GM21360 (cell line): ENCODE measurements at regions not wholly inside any gene's neighbourhood (a gene's known extent, or its start where the extent isn't known, plus 50 kb on each side); places are given as distances from the start of the nearest gene placed in this dataset.
"Not testable (repeated sequence)": the region's sequence is repeated elsewhere in the genome, so short reads cannot be mapped to it uniquely, and the experiment has no call there.

Experiments
- ATAC-seq: cut with Tn5 transposase; IDR thresholded peaks from one replicate; pipeline ENCODE4 v1.9.1; 2021; ENCODE audit warnings: mild to moderate bottlenecking, moderate library complexity; ENCODE audit not compliant: unreplicated experiment

GRCh38 chr12:88918161-88918560 is 337.9 kb upstream of the KITLG start:
- no peak for ATAC-seq

GRCh38 chr12:88914967-88915366 is 334.7 kb upstream of the KITLG start:
- no peak for ATAC-seq

GRCh38 chr12:88909510-88909909 is 329.2 kb upstream of the KITLG start:
- no peak for ATAC-seq

GRCh38 chr12:88908345-88908744 is 328.1 kb upstream of the KITLG start:
- ATAC-seq, result no peak

- ATAC-seq, result no peak
These were observed 324.4 kb upstream of the KITLG start for GRCh38 chr12:88904705-88905104.

GRCh38 chr12:88903333-88903732 is 323.1 kb upstream of the KITLG start:
- ATAC-seq, result no peak

GRCh38 chr12:88897723-88898122 is 317.5 kb upstream of the KITLG start:
- no peak for ATAC-seq

- no peak for ATAC-seq
These were observed 316.7 kb upstream of the KITLG start for GRCh38 chr12:88896958-88897357.

GRCh38 chr12:88895634-88896033 is 315.4 kb upstream of the KITLG start:
- ATAC-seq, result no peak

- ATAC-seq, result no peak
These were observed 313.5 kb upstream of the KITLG start for GRCh38 chr12:88893801-88894200.

GRCh38 chr12:88891434-88891833 is 311.2 kb upstream of the KITLG start:
- not testable (repeated sequence) for ATAC-seq

GRCh38 chr12:88889326-88890110 is 309.2 kb upstream of the KITLG start:
- no peak for ATAC-seq

- peak; percentile 97 for ATAC-seq
These were observed 304.3 kb upstream of the KITLG start for GRCh38 chr12:88884600-88884999.

- ATAC-seq, result no peak
These were observed 302.4 kb upstream of the KITLG start for GRCh38 chr12:88882662-88883061.

- ATAC-seq, result no peak
These were observed 299.8 kb upstream of the KITLG start for GRCh38 chr12:88880051-88880450.

- no peak for ATAC-seq
These were observed 298.0 kb upstream of the KITLG start for GRCh38 chr12:88878295-88878694.

- no peak for ATAC-seq
These were observed 296.6 kb upstream of the KITLG start for GRCh38 chr12:88876857-88877256.

GRCh38 chr12:88870000-88870737 is 289.9 kb upstream of the KITLG start:
- peak; percentile 48 for ATAC-seq

GRCh38 chr12:88868050-88868449 is 287.8 kb upstream of the KITLG start:
- ATAC-seq, result no peak

GRCh38 chr12:88867510-88867909 is 287.2 kb upstream of the KITLG start:
- no peak for ATAC-seq

- ATAC-seq, result no peak
These were observed 286.6 kb upstream of the KITLG start for GRCh38 chr12:88866881-88867280.

GRCh38 chr12:88865537-88865936 is 285.3 kb upstream of the KITLG start:
- ATAC-seq, result no peak
